Peyer's patch (tissue), 4 donors: ENCODE measurements at regions not wholly inside any gene's neighbourhood (a gene's known extent, or its start where the extent isn't known, plus 50 kb on each side); places are given as distances from the start of the nearest gene placed in this dataset.

ENCODE experiments used
- CTCF ChIP-seq, 6 experiments: fragments of 450-650 bp in 4 of 6; fragments of 200-600 bp in 2 of 6; sonication (generic) in 1 of 6; IDR thresholded peaks; one replicate each; pipeline ENCODE4 v1.5.1; 2017 to 2019; ENCODE audit warnings: antibody characterized with exemption in 6 of 6, mild to moderate bottlenecking in 3 of 6, moderate library complexity in 1 of 6
- POLR2A ChIP-seq, 2 donors: fragments of 450-650 bp; IDR thresholded peaks; one replicate each; pipeline ENCODE4 v1.5.1; 2017; ENCODE audit warnings: antibody characterized with exemption in 2 of 2, mild to moderate bottlenecking in 2 of 2, moderate library complexity in 2 of 2

DNA sequence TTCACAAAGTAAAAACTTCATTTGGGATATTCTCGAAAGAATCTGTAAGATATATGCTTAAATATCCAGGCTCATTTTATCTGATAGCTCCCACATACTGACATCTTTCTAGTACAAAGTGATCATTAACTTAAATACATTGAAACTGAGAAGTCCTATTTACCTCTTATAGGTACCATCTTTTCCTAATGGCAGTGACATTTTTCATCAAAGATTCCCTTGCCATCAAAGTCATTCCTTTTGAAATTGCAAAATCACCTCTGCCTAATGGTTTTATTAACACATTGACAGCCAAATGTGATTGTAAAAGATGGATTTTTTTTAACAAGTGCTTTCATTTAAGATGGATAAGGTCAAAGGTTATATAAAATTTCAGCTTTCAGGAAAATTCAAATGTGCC, 346.6 kb downstream of the MFSD1 start:
- TF ChIP-seq CTCF (IDR thresholded peaks at IDR 0.05) (no peak), POLR2A (IDR thresholded peaks at IDR 0.05) (no peak)
